GM12892 (cell line): ENCODE measurements at regions not wholly inside any gene's neighbourhood (a gene's known extent, or its start where the extent isn't known, plus 50 kb on each side); places are given as distances from the start of the nearest gene placed in this dataset.

Experiments used
- POLR2A ChIP-seq: IDR thresholded peaks from 2 replicates; pipeline ENCODE4 v1.6.1; 2011; ENCODE audit warnings: low read depth, low read length, control low read depth
- POLR2AphosphoS5 ChIP-seq: IDR thresholded peaks from 2 replicates; pipeline ENCODE4 v1.6.1; 2011; ENCODE audit warnings: low read depth, low read length, control low read depth

DNA sequence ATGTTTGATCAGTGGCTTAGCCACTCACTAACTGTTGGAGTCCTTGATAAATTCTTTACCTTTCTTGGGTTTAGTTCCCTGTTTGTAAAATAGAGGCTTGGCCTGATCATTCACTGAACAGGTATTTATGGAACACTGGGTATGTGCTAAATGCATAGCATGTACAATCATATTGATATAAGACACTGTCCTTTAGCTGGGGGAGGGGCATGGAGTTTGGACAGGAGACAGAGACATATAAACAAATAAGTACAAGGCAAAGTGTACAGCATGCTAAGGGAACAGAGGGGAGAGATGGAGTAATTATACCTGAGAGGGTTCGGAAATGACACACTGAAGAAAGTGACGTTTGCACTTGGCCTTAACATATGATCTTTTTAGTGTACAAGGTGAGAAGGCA, 124.3 kb upstream of the CACNA1E start:
- TF ChIP-seq POLR2A, result no peak
- TF ChIP-seq POLR2AphosphoS5, result no peak
